ENCODE measurements at regions not wholly inside any gene's neighbourhood (a gene's known extent, or its start where the extent isn't known, plus 50 kb on each side); places are given as distances from the start of the nearest gene placed in this dataset.

DNA sequence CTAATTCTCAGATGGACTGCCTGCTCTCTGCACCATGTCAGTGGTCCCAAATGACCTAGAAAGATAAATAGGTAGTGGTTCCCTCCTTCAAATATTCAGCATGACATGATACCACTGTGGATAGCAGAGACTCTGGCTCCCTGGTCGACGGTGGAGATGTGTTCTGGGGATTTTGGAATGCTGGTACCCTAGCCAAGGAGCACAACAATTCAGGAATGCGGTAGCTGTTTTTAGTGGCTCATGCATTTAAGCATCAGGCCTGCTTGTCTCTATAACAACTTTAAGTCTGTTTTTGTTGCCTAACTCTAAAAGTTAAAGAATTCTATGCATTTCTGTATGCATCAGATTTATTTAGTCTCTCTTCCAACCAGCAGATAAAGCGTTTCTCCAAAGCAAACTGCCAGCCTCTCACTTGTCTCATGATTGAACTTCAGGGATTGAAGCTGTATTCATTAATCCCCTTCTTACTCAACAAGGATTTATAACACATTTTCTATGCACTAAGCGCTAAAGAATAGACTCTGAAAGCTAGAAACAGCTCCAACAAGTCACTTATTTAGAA is 164.9 kb upstream of the BMP4 start:
- intact Hi-C loops (cut with micrococcal nuclease) = no loop called here
- Mint-ChIP-seq H3K4me1 (no peaks in the 10 kb centered on the region), H3K27ac (no peak overlapping the region), H3K4me3 (no peak overlapping the region), H3K9me3 (peaks cover 2% of the 10 kb centered on the region), H3K36me3 (ENCODE audit: low read depth) (no peaks in the 10 kb centered on the region), H3K27me3 (no peaks in the 10 kb centered on the region)
- ATAC-seq (ENCODE audit: low read depth) (no peak), DNase-seq (no peak)
- CTCF ChIA-PET = no interaction called here
- POLR2A ChIA-PET = no interaction called here
- TF ChIP-seq, protein P1, sequence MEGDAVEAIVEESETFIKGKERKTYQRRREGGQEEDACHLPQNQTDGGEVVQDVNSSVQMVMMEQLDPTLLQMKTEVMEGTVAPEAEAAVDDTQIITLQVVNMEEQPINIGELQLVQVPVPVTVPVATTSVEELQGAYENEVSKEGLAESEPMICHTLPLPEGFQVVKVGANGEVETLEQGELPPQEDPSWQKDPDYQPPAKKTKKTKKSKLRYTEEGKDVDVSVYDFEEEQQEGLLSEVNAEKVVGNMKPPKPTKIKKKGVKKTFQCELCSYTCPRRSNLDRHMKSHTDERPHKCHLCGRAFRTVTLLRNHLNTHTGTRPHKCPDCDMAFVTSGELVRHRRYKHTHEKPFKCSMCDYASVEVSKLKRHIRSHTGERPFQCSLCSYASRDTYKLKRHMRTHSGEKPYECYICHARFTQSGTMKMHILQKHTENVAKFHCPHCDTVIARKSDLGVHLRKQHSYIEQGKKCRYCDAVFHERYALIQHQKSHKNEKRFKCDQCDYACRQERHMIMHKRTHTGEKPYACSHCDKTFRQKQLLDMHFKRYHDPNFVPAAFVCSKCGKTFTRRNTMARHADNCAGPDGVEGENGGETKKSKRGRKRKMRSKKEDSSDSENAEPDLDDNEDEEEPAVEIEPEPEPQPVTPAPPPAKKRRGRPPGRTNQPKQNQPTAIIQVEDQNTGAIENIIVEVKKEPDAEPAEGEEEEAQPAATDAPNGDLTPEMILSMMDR (IDR thresholded peaks at IDR 0.05) = no peak

DNA sequence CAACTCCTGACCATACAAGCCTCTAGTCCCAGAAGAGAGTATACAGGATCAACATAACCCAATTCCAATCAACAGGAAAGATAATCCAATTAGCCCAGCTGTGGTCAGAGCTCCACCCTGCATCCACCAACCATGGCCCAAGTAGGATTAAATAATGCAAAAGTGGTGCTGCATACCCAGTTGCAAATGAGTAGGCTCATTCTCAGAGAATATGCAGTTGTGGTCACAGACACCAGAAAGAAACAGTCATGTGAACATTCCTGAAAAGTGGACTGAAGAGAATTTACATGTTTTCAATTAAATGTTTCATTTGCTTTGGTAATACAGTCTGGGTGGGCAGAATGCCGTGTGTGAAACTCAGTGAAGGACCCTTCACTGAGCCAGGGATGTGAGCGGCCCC is 167.2 kb upstream of the BMP4 start:
- TF ChIP-seq, protein P1 (IDR thresholded peaks at IDR 0.05) = no peak
- ChIA-PET POLR2A (no interaction called here), CTCF (no interaction called here)
- Mint-ChIP-seq H3K9me3 (peaks cover 2% of the 10 kb centered on the region), H3K27me3 (no peaks in the 10 kb centered on the region), H3K27ac (no peak overlapping the region), H3K4me3 (no peak overlapping the region), H3K36me3 (ENCODE audit: low read depth) (no peaks in the 10 kb centered on the region), H3K4me1 (no peaks in the 10 kb centered on the region)
- ATAC-seq (ENCODE audit: low read depth) (no peak), DNase-seq (no peak)
- intact Hi-C loops (cut with micrococcal nuclease) = no loop called here

DNA sequence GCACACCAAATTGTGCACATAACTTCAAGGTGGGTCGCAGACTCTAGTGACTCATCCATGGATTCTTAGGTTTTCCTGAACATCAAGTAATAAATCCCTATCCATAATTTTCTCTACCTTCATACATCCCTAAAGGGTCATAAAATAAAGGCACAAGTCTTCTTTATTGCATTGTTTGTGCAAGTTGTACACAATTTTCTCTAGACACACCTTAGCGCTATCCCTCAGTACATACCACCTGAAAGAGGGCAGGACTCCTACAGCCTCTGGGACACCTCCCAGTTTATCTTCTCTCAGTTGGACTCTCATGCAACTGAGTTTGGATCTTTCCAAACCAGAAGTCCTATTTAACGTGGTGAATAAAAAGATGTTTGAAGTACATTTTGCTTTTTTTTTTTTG is 168.5 kb upstream of the BMP4 start:
- no peak overlapping the region for H3K4me3 Mint-ChIP-seq
- no peak overlapping the region for H3K27ac Mint-ChIP-seq
- ChIA-PET CTCF (no interaction called here), POLR2A (no interaction called here)
- DNase-seq (no peak), ATAC-seq (ENCODE audit: low read depth) (no peak)
- intact Hi-C loops (cut with micrococcal nuclease) = no loop called here
- no peaks in the 10 kb centered on the region for H3K27me3 Mint-ChIP-seq
- TF ChIP-seq, protein P1 (IDR thresholded peaks at IDR 0.05) = no peak
- H3K9me3 Mint-ChIP-seq = peaks cover 2% of the 10 kb centered on the region
- no peaks in the 10 kb centered on the region for H3K36me3 Mint-ChIP-seq (ENCODE audit: low read depth)
- no peaks in the 10 kb centered on the region for H3K4me1 Mint-ChIP-seq

DNA sequence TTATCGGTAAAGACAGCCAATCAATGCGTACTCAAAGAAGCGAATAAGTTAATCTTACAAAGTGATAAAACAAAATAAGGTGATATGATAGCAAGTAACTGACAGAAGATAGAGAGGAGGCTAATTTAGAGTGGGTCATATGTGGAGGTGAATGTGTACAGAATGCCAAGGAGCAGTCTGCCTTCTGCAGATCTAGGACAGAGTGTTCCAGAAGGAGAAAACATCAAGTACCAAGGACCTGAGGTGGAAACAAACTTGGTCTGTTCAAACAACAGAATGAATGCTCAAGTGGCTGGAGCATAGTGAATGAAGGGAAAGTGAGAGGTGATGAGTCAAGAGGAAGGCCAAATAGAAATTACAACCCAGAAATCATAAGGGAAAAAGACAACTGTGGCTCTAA is 170.3 kb upstream of the BMP4 start:
- H3K27me3 Mint-ChIP-seq = no peaks in the 10 kb centered on the region
- no peak overlapping the region for H3K4me3 Mint-ChIP-seq
- peaks cover 2% of the 10 kb centered on the region for H3K9me3 Mint-ChIP-seq
- H3K36me3 Mint-ChIP-seq (ENCODE audit: low read depth) = no peaks in the 10 kb centered on the region
- TF ChIP-seq, protein P1 (IDR thresholded peaks at IDR 0.05) = no peak
- DNase-seq (no peak), ATAC-seq (ENCODE audit: low read depth) (no peak)
- H3K27ac Mint-ChIP-seq = no peak overlapping the region
- H3K4me1 Mint-ChIP-seq = no peaks in the 10 kb centered on the region
- ChIA-PET CTCF (no interaction called here), POLR2A (no interaction called here)
- intact Hi-C loops (cut with micrococcal nuclease) = no loop called here

DNA sequence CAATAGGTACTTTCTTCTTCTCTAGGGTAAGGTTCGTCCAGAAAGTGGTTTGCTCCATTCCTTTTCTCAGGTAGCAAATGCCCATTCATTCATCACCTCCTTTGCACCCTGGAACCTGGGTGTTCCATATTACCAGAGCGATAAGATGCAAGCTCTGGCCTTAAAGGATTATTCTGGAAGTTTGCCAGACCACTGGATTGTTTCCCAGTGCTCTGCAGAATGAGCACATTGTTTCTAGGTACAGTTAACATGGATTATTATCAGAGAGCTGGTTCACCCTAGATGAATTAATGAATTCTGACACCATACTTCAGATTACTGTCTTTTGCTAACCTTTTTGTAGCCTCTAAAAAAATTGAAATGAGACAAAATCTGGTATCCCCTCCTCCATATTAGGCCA is 170.9 kb upstream of the BMP4 start:
- ChIA-PET POLR2A (no interaction called here), CTCF (no interaction called here)
- intact Hi-C loops (cut with micrococcal nuclease) = no loop called here
- H3K9me3 Mint-ChIP-seq = peaks cover 2% of the 10 kb centered on the region
- H3K36me3 Mint-ChIP-seq (ENCODE audit: low read depth) = no peaks in the 10 kb centered on the region
- H3K27me3 Mint-ChIP-seq = no peaks in the 10 kb centered on the region
- ATAC-seq (ENCODE audit: low read depth) (no peak), DNase-seq (no peak)
- H3K27ac Mint-ChIP-seq = no peak overlapping the region
- TF ChIP-seq, protein P1 (IDR thresholded peaks at IDR 0.05) = no peak
- H3K4me3 Mint-ChIP-seq = no peak overlapping the region
- no peaks in the 10 kb centered on the region for H3K4me1 Mint-ChIP-seq
